ENCODE measurements at regions not wholly inside any gene's neighbourhood (a gene's known extent, or its start where the extent isn't known, plus 50 kb on each side); places are given as distances from the start of the nearest gene placed in this dataset.
"Not testable (repeated sequence)": the region's sequence is repeated elsewhere in the genome, so short reads cannot be mapped to it uniquely, and the experiment has no call there.

- Mint-ChIP-seq H3K36me3 (no peaks in the 10 kb centered on the region), H3K9me3 (peaks cover 3% of the 10 kb centered on the region), H3K4me3 (no peak overlapping the region), H3K27me3 (no peaks in the 10 kb centered on the region), H3K27ac (no peak overlapping the region), H3K4me1 (no peaks in the 10 kb centered on the region)
- ATAC-seq = no peak
Measured at GRCh38 chr17:55889271-55889670, 138.4 kb downstream of the PCTP start.

GRCh38 chr17:55895112-55895759, 144.4 kb downstream of the PCTP start:
- H3K4me1 Mint-ChIP-seq = no peaks in the 10 kb centered on the region
- no peak overlapping the region for H3K27ac Mint-ChIP-seq
- H3K36me3 Mint-ChIP-seq = no peaks in the 10 kb centered on the region
- no peak for ATAC-seq
- H3K27me3 Mint-ChIP-seq = no peaks in the 10 kb centered on the region
- H3K4me3 Mint-ChIP-seq = no peak overlapping the region
- H3K9me3 Mint-ChIP-seq = peaks cover 7% of the 10 kb centered on the region

GRCh38 chr17:55897301-55897700, 146.4 kb downstream of the PCTP start:
- Mint-ChIP-seq H3K9me3 (peaks cover 7% of the 10 kb centered on the region), H3K4me3 (no peak overlapping the region), H3K27me3 (peaks cover 7% of the 10 kb centered on the region), H3K36me3 (no peaks in the 10 kb centered on the region), H3K4me1 (no peaks in the 10 kb centered on the region), H3K27ac (no peak overlapping the region)
- ATAC-seq = no peak

GRCh38 chr17:55898195-55898594, 147.3 kb downstream of the PCTP start:
- Mint-ChIP-seq H3K4me1 (no peaks in the 10 kb centered on the region), H3K4me3 (no peak overlapping the region), H3K9me3 (peaks cover 7% of the 10 kb centered on the region), H3K36me3 (no peaks in the 10 kb centered on the region), H3K27ac (no peak overlapping the region), H3K27me3 (peaks cover 7% of the 10 kb centered on the region)
- no peak for ATAC-seq

- Mint-ChIP-seq H3K36me3 (no peaks in the 10 kb centered on the region), H3K27me3 (peaks cover 7% of the 10 kb centered on the region), H3K4me3 (no peak overlapping the region), H3K9me3 (peaks cover 5% of the 10 kb centered on the region), H3K4me1 (no peaks in the 10 kb centered on the region), H3K27ac (no peak overlapping the region)
- ATAC-seq = no peak
Measured at GRCh38 chr17:55900188-55900587, 149.3 kb downstream of the PCTP start.

- H3K27ac Mint-ChIP-seq = no peak overlapping the region
- ATAC-seq = no peak
- H3K9me3 Mint-ChIP-seq = peaks cover 5% of the 10 kb centered on the region
- H3K27me3 Mint-ChIP-seq = peaks cover 7% of the 10 kb centered on the region
- H3K4me1 Mint-ChIP-seq = no peaks in the 10 kb centered on the region
- no peaks in the 10 kb centered on the region for H3K36me3 Mint-ChIP-seq
- no peak overlapping the region for H3K4me3 Mint-ChIP-seq
Measured at GRCh38 chr17:55903028-55903690, 152.3 kb downstream of the PCTP start.

- ATAC-seq = no peak
- H3K4me1 Mint-ChIP-seq = no peaks in the 10 kb centered on the region
- no peak overlapping the region for H3K4me3 Mint-ChIP-seq
- H3K9me3 Mint-ChIP-seq = no peaks in the 10 kb centered on the region
- no peaks in the 10 kb centered on the region for H3K36me3 Mint-ChIP-seq
- H3K27me3 Mint-ChIP-seq = peaks cover 11% of the 10 kb centered on the region
- no peak overlapping the region for H3K27ac Mint-ChIP-seq
Measured at GRCh38 chr17:55909776-55910175, 158.9 kb downstream of the PCTP start.

GRCh38 chr17:55911186-55911585, 160.3 kb downstream of the PCTP start:
- Mint-ChIP-seq H3K9me3 (no peaks in the 10 kb centered on the region), H3K27me3 (peaks cover 11% of the 10 kb centered on the region), H3K27ac (no peak overlapping the region), H3K4me3 (no peak overlapping the region), H3K36me3 (no peaks in the 10 kb centered on the region), H3K4me1 (no peaks in the 10 kb centered on the region)
- peak; percentile 12 for ATAC-seq

- H3K4me3 Mint-ChIP-seq = no peak overlapping the region
- H3K27me3 Mint-ChIP-seq = no peaks in the 10 kb centered on the region
- H3K4me1 Mint-ChIP-seq = no peaks in the 10 kb centered on the region
- no peak overlapping the region for H3K27ac Mint-ChIP-seq
- peaks cover 7% of the 10 kb centered on the region for H3K9me3 Mint-ChIP-seq
- no peak for ATAC-seq
- no peaks in the 10 kb centered on the region for H3K36me3 Mint-ChIP-seq
Measured at GRCh38 chr17:55925440-55925839, 174.6 kb downstream of the PCTP start.

- Mint-ChIP-seq H3K9me3 (peaks cover 7% of the 10 kb centered on the region), H3K4me3 (no peak overlapping the region), H3K36me3 (no peaks in the 10 kb centered on the region), H3K4me1 (no peaks in the 10 kb centered on the region), H3K27ac (no peak overlapping the region), H3K27me3 (no peaks in the 10 kb centered on the region)
- no peak for ATAC-seq
Measured at GRCh38 chr17:55926276-55926990, 175.6 kb downstream of the PCTP start.

- H3K27ac Mint-ChIP-seq = no peak overlapping the region
- ATAC-seq = no peak
- H3K4me3 Mint-ChIP-seq = no peak overlapping the region
- no peaks in the 10 kb centered on the region for H3K27me3 Mint-ChIP-seq
- H3K36me3 Mint-ChIP-seq = no peaks in the 10 kb centered on the region
- H3K4me1 Mint-ChIP-seq = no peaks in the 10 kb centered on the region
- peaks cover 6% of the 10 kb centered on the region for H3K9me3 Mint-ChIP-seq
Measured at GRCh38 chr17:55930291-55930809, 179.5 kb downstream of the PCTP start.

- H3K4me3 Mint-ChIP-seq = no peak overlapping the region
- no peak overlapping the region for H3K27ac Mint-ChIP-seq
- ATAC-seq = no peak
Measured at GRCh38 chr17:55931446-55931845, 180.6 kb downstream of the PCTP start.

GRCh38 chr17:55932973-55933372, 182.1 kb downstream of the PCTP start:
- Mint-ChIP-seq H3K27me3 (no peaks in the 10 kb centered on the region), H3K27ac (no peak overlapping the region)

More at GRCh38 chr17:55931446-55931845, 180.6 kb downstream of the PCTP start:
- Mint-ChIP-seq H3K9me3 (no peaks in the 10 kb centered on the region), H3K4me1 (no peaks in the 10 kb centered on the region), H3K27me3 (no peaks in the 10 kb centered on the region), H3K36me3 (no peaks in the 10 kb centered on the region)

GRCh38 chr17:55939181-55939810, 188.4 kb downstream of the PCTP start:
- H3K4me1 Mint-ChIP-seq, H3K4me3 Mint-ChIP-seq, H3K36me3 Mint-ChIP-seq, H3K27me3 Mint-ChIP-seq, H3K27ac Mint-ChIP-seq, ATAC-seq: not testable (repeated sequence)
- peaks cover 13% of the 10 kb centered on the region for H3K9me3 Mint-ChIP-seq

More at GRCh38 chr17:55932973-55933372, 182.1 kb downstream of the PCTP start:
- no peak overlapping the region for H3K4me3 Mint-ChIP-seq
- H3K36me3 Mint-ChIP-seq = no peaks in the 10 kb centered on the region
- no peaks in the 10 kb centered on the region for H3K4me1 Mint-ChIP-seq
- no peak for ATAC-seq
- no peaks in the 10 kb centered on the region for H3K9me3 Mint-ChIP-seq

GRCh38 chr17:55959756-55960155, 193.5 kb upstream of the ANKFN1 start:
- no peak for ATAC-seq
- Mint-ChIP-seq H3K27ac (no peak overlapping the region), H3K4me3 (no peak overlapping the region), H3K27me3 (no peaks in the 10 kb centered on the region), H3K36me3 (no peaks in the 10 kb centered on the region), H3K4me1 (no peaks in the 10 kb centered on the region), H3K9me3 (no peaks in the 10 kb centered on the region)

Measured in stimulated activated memory B cell treated with anti-CD40 and anti-IgM and Interleukin-4, amounts not matched to agents 10 μg/mL and 1 μg/mL and 100 μg/mL, for 72 hours (primary cell).